ENCODE measurements at regions not wholly inside any gene's neighbourhood (a gene's known extent, or its start where the extent isn't known, plus 50 kb on each side); places are given as distances from the start of the nearest gene placed in this dataset.

DNA sequence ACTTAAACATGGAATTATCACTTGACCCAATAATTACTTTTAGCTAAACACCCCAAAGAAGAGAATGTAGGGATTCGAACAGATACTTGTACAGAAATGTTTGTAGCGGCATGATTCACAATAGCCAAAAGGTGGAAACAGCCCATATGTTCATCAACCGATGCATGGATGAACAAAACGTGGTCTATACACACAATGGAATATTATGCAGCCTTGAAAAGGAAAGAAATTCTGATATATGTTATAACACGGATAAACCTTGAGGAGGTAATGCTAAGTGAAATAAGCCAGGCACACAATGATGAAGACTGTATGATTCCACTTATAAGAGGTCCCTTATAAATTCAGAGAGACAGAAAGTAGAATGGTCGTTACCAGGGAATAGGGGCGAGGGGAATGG is 659.4 kb downstream of the MED13L start:
- TF ChIP-seq POLR2A (IDR thresholded peaks at IDR 0.05; ENCODE audit: low read length) = no peak
- no peak for TF ChIP-seq GATA1 (IDR thresholded peaks at IDR 0.05; ENCODE audit: low read depth, low read length)

Measured in erythroblast (primary cell).